HEK293T (cell line): ENCODE measurements at regions not wholly inside any gene's neighbourhood (a gene's known extent, or its start where the extent isn't known, plus 50 kb on each side); places are given as distances from the start of the nearest gene placed in this dataset.

Experiments
- CTCF ChIA-PET: fragments of 350-600 bp; formaldehyde crosslinking; extraction: SDS; loops from one replicate; lab custom pipeline; 2021; ENCODE audit warnings: antibody characterized with exemption, inconsistent platforms; lab: Yijun Ruan, JAX
- POLR2A ChIA-PET: fragments of 350-600 bp; formaldehyde crosslinking; extraction: SDS; loops from one replicate; lab custom pipeline; 2020; ENCODE audit warnings: antibody characterized with exemption, inconsistent platforms; lab: Yijun Ruan, JAX
- DNase-seq: peaks from one replicate; pipeline ENCODE4 v3.0.0; 2012; ENCODE audit warnings: mixed read lengths; ENCODE audit errors: extremely low spot score
- ARNT ChIP-seq: fragments of 450-650 bp; IDR thresholded peaks from 2 replicates; pipeline ENCODE4 v1.6.1; 2017; ENCODE audit warnings: mild to moderate bottlenecking
- BHLHE40 ChIP-seq: fragments of 450-650 bp; IDR thresholded peaks from 2 replicates; pipeline ENCODE4 v1.6.1; 2016; ENCODE audit warnings: mild to moderate bottlenecking, moderate library complexity, borderline replicate concordance
- CTBP1 ChIP-seq: fragments of 450-650 bp; IDR thresholded peaks from 2 replicates; pipeline ENCODE4 v1.6.1; 2016; ENCODE audit warnings: borderline replicate concordance
- ELF4 ChIP-seq: fragments of 450-650 bp; IDR thresholded peaks from 2 replicates; pipeline ENCODE4 v1.6.1; 2017; ENCODE audit warnings: antibody characterized with exemption
- FOXA1 ChIP-seq: fragments of 450-650 bp; IDR thresholded peaks from 2 replicates; pipeline ENCODE4 v1.6.1; 2016; ENCODE audit warnings: mild to moderate bottlenecking
- FOXK2 ChIP-seq: fragments of 450-650 bp; IDR thresholded peaks from 2 replicates; pipeline ENCODE4 v1.6.1; 2016; ENCODE audit warnings: mild to moderate bottlenecking
- FOXM1 ChIP-seq: fragments of 450-650 bp; IDR thresholded peaks from 2 replicates; pipeline ENCODE4 v1.6.1; 2017; ENCODE audit warnings: mild to moderate bottlenecking, borderline replicate concordance
- HDGF ChIP-seq: fragments of 450-650 bp; IDR thresholded peaks from 2 replicates; pipeline ENCODE4 v1.6.1; 2017; ENCODE audit warnings: antibody characterized with exemption, borderline replicate concordance
- L3MBTL2 ChIP-seq: fragments of 450-650 bp; conservative IDR thresholded peaks from 2 replicates; pipeline ENCODE4 v1.6.1; 2016; ENCODE audit warnings: mild to moderate bottlenecking
- LEF1 ChIP-seq: fragments of 450-650 bp; IDR thresholded peaks from 2 replicates; pipeline ENCODE4 v1.6.1; 2017; ENCODE audit warnings: mild to moderate bottlenecking, borderline replicate concordance
- NFRKB ChIP-seq: fragments of 450-650 bp; IDR thresholded peaks from 2 replicates; pipeline ENCODE4 v1.6.1; 2016; ENCODE audit warnings: mild to moderate bottlenecking, moderate library complexity
- PKNOX1 ChIP-seq: fragments of 450-650 bp; IDR thresholded peaks from 2 replicates; pipeline ENCODE4 v1.6.1; 2016
- SP1 ChIP-seq: fragments of 450-650 bp; IDR thresholded peaks from 2 replicates; pipeline ENCODE4 v1.6.1; 2017
- SUZ12 ChIP-seq: fragments of 450-650 bp; IDR thresholded peaks from 2 replicates; pipeline ENCODE4 v1.6.1; 2016; ENCODE audit warnings: mild to moderate bottlenecking
- TARDBP ChIP-seq: fragments of 450-650 bp; IDR thresholded peaks from 2 replicates; pipeline ENCODE4 v1.6.1; 2016
- ZNF384 ChIP-seq: fragments of 450-650 bp; IDR thresholded peaks from 2 replicates; pipeline ENCODE4 v1.6.1; 2016

GRCh38 chr1:177561436-177561835 is 390.7 kb downstream of the BRINP2 start:
- no peak for DNase-seq
- ChIA-PET CTCF (no interaction called here), POLR2A (no interaction called here)
- TF ChIP-seq HDGF (no peak), FOXK2 (no peak), FOXA1 (no peak), CTBP1 (no peak), L3MBTL2 (no peak), BHLHE40 (no peak), ARNT (no peak), LEF1 (no peak), TARDBP (no peak), SUZ12 (no peak), PKNOX1 (no peak)

GRCh38 chr1:177558372-177558771 is 387.6 kb downstream of the BRINP2 start:
- ChIA-PET POLR2A (no interaction called here), CTCF (no interaction called here)
- TF ChIP-seq PKNOX1 (no peak), SP1 (no peak), TARDBP (no peak), SUZ12 (no peak), FOXK2 (no peak), BHLHE40 (no peak), HDGF (no peak), LEF1 (no peak), NFRKB (no peak), ZNF384 (no peak), ELF4 (no peak), FOXM1 (no peak), L3MBTL2 (no peak)
- no peak for DNase-seq

GRCh38 chr1:177556163-177556562 is 385.4 kb downstream of the BRINP2 start:
- no peak for TF ChIP-seq SUZ12
- no peak for TF ChIP-seq L3MBTL2
- TF ChIP-seq BHLHE40, result no peak
- no peak for TF ChIP-seq ARNT
- no peak for TF ChIP-seq FOXK2
- TF ChIP-seq ELF4, result no peak
- no peak for TF ChIP-seq FOXA1
- no peak for TF ChIP-seq NFRKB
- no peak for TF ChIP-seq SP1
- no peak for TF ChIP-seq CTBP1
- no peak for TF ChIP-seq ZNF384
- no peak for TF ChIP-seq LEF1
- no peak for TF ChIP-seq TARDBP
- TF ChIP-seq HDGF, result no peak
- no peak for TF ChIP-seq PKNOX1
- no peak for TF ChIP-seq FOXM1
- ChIA-PET CTCF (no interaction called here), POLR2A (no interaction called here)
- DNase-seq, result no peak

- CTCF ChIA-PET, result no interaction called here
- TF ChIP-seq BHLHE40, result no peak
- TF ChIP-seq HDGF, result no peak
- no peak for TF ChIP-seq ZNF384
- no peak for TF ChIP-seq ELF4
- no peak for TF ChIP-seq L3MBTL2
- TF ChIP-seq LEF1, result no peak
- TF ChIP-seq CTBP1, result no peak
- TF ChIP-seq FOXA1, result no peak
- no peak for TF ChIP-seq FOXM1
- no peak for TF ChIP-seq PKNOX1
- no peak for TF ChIP-seq NFRKB
- no peak for TF ChIP-seq ARNT
- TF ChIP-seq FOXK2, result no peak
- TF ChIP-seq SP1, result no peak
- no peak for TF ChIP-seq TARDBP
- DNase-seq, result no peak
- POLR2A ChIA-PET, result no interaction called here
Observed at GRCh38 chr1:177547200-177547599, 376.4 kb downstream of the BRINP2 start.

- TF ChIP-seq TARDBP (no peak), FOXA1 (no peak), LEF1 (no peak), ZNF384 (no peak), ELF4 (no peak), NFRKB (no peak), FOXM1 (no peak), CTBP1 (no peak), SUZ12 (no peak), PKNOX1 (no peak), L3MBTL2 (no peak), ARNT (no peak), BHLHE40 (no peak), FOXK2 (no peak)
- ChIA-PET CTCF (no interaction called here), POLR2A (no interaction called here)
- DNase-seq, result no peak
Observed at GRCh38 chr1:177546346-177546745, 375.6 kb downstream of the BRINP2 start.

- POLR2A ChIA-PET, result no interaction called here
- DNase-seq, result no peak
- TF ChIP-seq SP1 (no peak), ARNT (no peak), NFRKB (no peak)
- CTCF ChIA-PET, result no interaction called here
Observed at GRCh38 chr1:177526201-177526600, 355.4 kb downstream of the BRINP2 start.
